IMR-90 (cell line): ENCODE measurements at regions not wholly inside any gene's neighbourhood (a gene's known extent, or its start where the extent isn't known, plus 50 kb on each side); places are given as distances from the start of the nearest gene placed in this dataset.

ENCODE experiments used
- ATAC-seq: fragments of 200-7000 bp; cut with Tn5 transposase; 2 replicates; pipeline ENCODE4 v1.9.1; 2020; ENCODE audit warnings: low read depth, mild to moderate bottlenecking, moderate library complexity
- BruUV-seq: library from RNA; stranded (reverse); fragments of 400-500 nt; replicated peaks from 2 replicates; lab custom pipeline; 2021; lab: Mats Ljungman, UMichigan
- CTCF ChIA-PET: fragments of 300-600 bp; formaldehyde crosslinking; extraction: SDS; loops from one replicate; lab custom pipeline; 2021; ENCODE audit warnings: antibody characterized with exemption; lab: Yijun Ruan, JAX
- POLR2A ChIA-PET: fragments of 300-600 bp; sonication (Branson Sonifier 250); formaldehyde crosslinking; loops from one replicate; lab custom pipeline; 2022; ENCODE audit warnings: antibody characterized with exemption; ENCODE audit not compliant: unreplicated experiment; lab: Charles Lee
- DNase-seq: peaks from one replicate; pipeline ENCODE4 v3.0.0; 2013
- H2AFZ ChIP-seq: replicated peaks from 2 replicates; pipeline ENCODE3; 2013; ENCODE audit warnings: low read length, mild to moderate bottlenecking; ENCODE audit not compliant: poor library complexity
- H2AK5ac ChIP-seq: 2 replicates; pipeline ENCODE4 v1.6.1; 2013; ENCODE audit warnings: low read depth, low read length, inconsistent platforms
- H2AK9ac ChIP-seq: replicated peaks from 2 replicates; pipeline ENCODE3; 2013; ENCODE audit warnings: mild to moderate bottlenecking, low read depth, low read length, moderate library complexity; ENCODE audit not compliant: poor library complexity
- H2BK120ac ChIP-seq: 2 replicates; pipeline ENCODE4 v1.6.1; 2013; ENCODE audit warnings: low read depth, low read length, inconsistent platforms
- H2BK15ac ChIP-seq: 3 replicates; pipeline ENCODE4 v1.6.1; 2013; ENCODE audit warnings: low read depth, low read length, inconsistent platforms
- H2BK20ac ChIP-seq: 2 replicates; pipeline ENCODE4 v1.6.1; 2013; ENCODE audit warnings: low read depth, mild to moderate bottlenecking, inconsistent platforms, low read length, moderate library complexity
- H2BK5ac ChIP-seq: 2 replicates; pipeline ENCODE4 v1.6.1; 2013; ENCODE audit warnings: mild to moderate bottlenecking, low read depth, low read length, inconsistent platforms; ENCODE audit not compliant: poor library complexity, severe bottlenecking
- H3K14ac ChIP-seq: replicated peaks from 2 replicates; pipeline ENCODE4 v1.6.1; 2013; ENCODE audit warnings: low read depth, low read length, inconsistent platforms
- H3K18ac ChIP-seq: 2 replicates; pipeline ENCODE4 v1.6.1; 2013; ENCODE audit warnings: low read depth, low read length, control low read depth
- H3K23ac ChIP-seq: 2 replicates; pipeline ENCODE4 v1.6.1; 2013; ENCODE audit warnings: low read depth, low read length, inconsistent platforms
- H3K27ac ChIP-seq: 2 replicates; pipeline ENCODE4 v1.5.1; 2013; ENCODE audit warnings: mild to moderate bottlenecking, control low read depth, low read length; ENCODE audit not compliant: insufficient read depth
- H3K27me3 ChIP-seq: 2 replicates; pipeline ENCODE4 v1.6.1; 2013; ENCODE audit warnings: low read length; ENCODE audit not compliant: control insufficient read depth, insufficient read depth
- H3K36me3 ChIP-seq: 2 replicates; pipeline ENCODE4 v1.6.1; 2013; ENCODE audit warnings: low read length, mixed read lengths; ENCODE audit not compliant: control insufficient read depth, insufficient read depth
- H3K4ac ChIP-seq: 2 replicates; pipeline ENCODE4 v1.6.1; 2013; ENCODE audit warnings: low read depth, low read length, inconsistent platforms
- H3K4me1 ChIP-seq: 2 replicates; pipeline ENCODE4 v1.6.1; 2013; ENCODE audit warnings: low read length, mixed read lengths; ENCODE audit not compliant: control insufficient read depth, insufficient read depth
- H3K4me2 ChIP-seq: 2 replicates; pipeline ENCODE4 v1.6.1; 2013; ENCODE audit warnings: low read depth, mild to moderate bottlenecking, control low read depth, low read length, moderate library complexity
- H3K4me3 ChIP-seq: 2 replicates; pipeline ENCODE4 v1.5.1; 2013; ENCODE audit warnings: low read depth, mild to moderate bottlenecking, control low read depth, low read length, moderate library complexity; ENCODE audit not compliant: insufficient read depth
- H3K56ac ChIP-seq: 2 replicates; pipeline ENCODE4 v1.6.1; 2013; ENCODE audit warnings: low read length, inconsistent platforms; ENCODE audit not compliant: insufficient read depth; ENCODE audit errors: extremely low read depth
- H3K79me1 ChIP-seq, 2 experiments: 2 replicates each; pipeline ENCODE4 v1.6.1; 2013; ENCODE audit warnings: low read length in 2 of 2, inconsistent platforms in 1 of 2, low read depth in 1 of 2
- H3K9ac ChIP-seq: 2 replicates; pipeline ENCODE4 v1.6.1; 2013; ENCODE audit warnings: low read depth, low read length, control low read depth
- H3K9me1 ChIP-seq: 2 replicates; pipeline ENCODE4 v1.6.1; 2013; ENCODE audit warnings: low read length, inconsistent platforms; ENCODE audit not compliant: insufficient read depth
- H3K9me3 ChIP-seq: 2 replicates; pipeline ENCODE4 v1.6.1; 2013; ENCODE audit warnings: low read length; ENCODE audit not compliant: control insufficient read depth, insufficient read depth
- H4K20me1 ChIP-seq: 2 replicates; pipeline ENCODE4 v1.6.1; 2013; ENCODE audit warnings: low read length, inconsistent platforms; ENCODE audit not compliant: insufficient read depth
- H4K5ac ChIP-seq: 2 replicates; pipeline ENCODE4 v1.6.1; 2013; ENCODE audit warnings: mild to moderate bottlenecking, low read depth, low read length, control low read depth
- H4K8ac ChIP-seq, 2 experiments: 2 replicates each; pipeline ENCODE4 v1.6.1; 2013; ENCODE audit warnings: low read depth in 2 of 2, low read length in 2 of 2, control low read depth in 1 of 2, inconsistent platforms in 1 of 2
- H4K91ac ChIP-seq: 2 replicates; pipeline ENCODE4 v1.6.1; 2013; ENCODE audit warnings: low read depth, low read length, inconsistent platforms; ENCODE audit not compliant: insufficient read depth
- BHLHE40 ChIP-seq: fragments of 150-350 bp; IDR thresholded peaks from 2 replicates; pipeline ENCODE4 v1.6.1; 2016; ENCODE audit warnings: mild to moderate bottlenecking, low read depth, low read length
- CEBPB ChIP-seq: IDR thresholded peaks from 2 replicates; pipeline ENCODE4 v1.6.1; 2012; ENCODE audit warnings: low read depth, low read length, improper control_type of control experiment
- CHD1 ChIP-seq: IDR thresholded peaks from 2 replicates; pipeline ENCODE4 v1.6.1; 2012; ENCODE audit warnings: low read depth, low read length, improper control_type of control experiment
- FOS ChIP-seq: fragments of 150-350 bp; IDR thresholded peaks from 2 replicates; pipeline ENCODE4 v1.6.1; 2016; ENCODE audit warnings: low read depth, low read length
- MAFK ChIP-seq: IDR thresholded peaks from 2 replicates; pipeline ENCODE4 v1.6.1; 2012; ENCODE audit warnings: low read depth, low read length, improper control_type of control experiment
- MAZ ChIP-seq: IDR thresholded peaks from 2 replicates; pipeline ENCODE4 v1.6.1; 2012; ENCODE audit warnings: low read depth, mild to moderate bottlenecking, low read length, improper control_type of control experiment, moderate library complexity, borderline replicate concordance
- MXI1 ChIP-seq: IDR thresholded peaks from 2 replicates; pipeline ENCODE4 v1.6.1; 2012; ENCODE audit warnings: low read depth, mild to moderate bottlenecking, low read length, moderate library complexity, borderline replicate concordance
- NFE2L2 ChIP-seq: fragments of 150-350 bp; IDR thresholded peaks from 2 replicates; pipeline ENCODE4 v1.6.1; 2016; ENCODE audit warnings: low read depth, mild to moderate bottlenecking, low read length
- POLR2A ChIP-seq: IDR thresholded peaks from 2 replicates; pipeline ENCODE4 v1.6.1; 2012; ENCODE audit warnings: mild to moderate bottlenecking, low read depth, low read length
- RAD21 ChIP-seq: IDR thresholded peaks from 2 replicates; pipeline ENCODE4 v1.6.1; 2012; ENCODE audit warnings: low read length, improper control_type of control experiment
- RCOR1 ChIP-seq: IDR thresholded peaks from 2 replicates; pipeline ENCODE4 v1.6.1; 2012; ENCODE audit warnings: mild to moderate bottlenecking, low read length, improper control_type of control experiment; ENCODE audit not compliant: insufficient replicate concordance
- RFX5 ChIP-seq: IDR thresholded peaks from 2 replicates; pipeline ENCODE4 v1.8.0; 2012; ENCODE audit warnings: low read depth, mild to moderate bottlenecking, low read length, moderate library complexity
- SMC3 ChIP-seq: fragments of 150-350 bp; IDR thresholded peaks from 2 replicates; pipeline ENCODE4 v1.6.1; 2016; ENCODE audit warnings: low read depth, mild to moderate bottlenecking, antibody characterized with exemption, low read length, moderate library complexity
- WGBS, 2 experiments: methylation state at CpG; one replicate each; pipeline versions ENCODE4 v1.1.5 to v1.1.7; 2013; ENCODE audit warnings: missing lambda C conversion rate in 2 of 2; ENCODE audit not compliant: insufficient read length in 1 of 2; ENCODE audit errors: extremely low coverage in 2 of 2; 5-methylcytosine and 5-hydroxymethylcytosine counted together
- dilution Hi-C: fragments of 300-500 bp; cut with HindIII; formaldehyde crosslinking; loops from one replicate; pipeline ENCODE4 v1.14.3; 2018; ENCODE audit warnings: low sequenced_read_pairs; ENCODE audit not compliant: unreplicated experiment
- in situ Hi-C: fragments of 300-500 bp; cut with MboI; formaldehyde crosslinking; loops from 3 replicates; pipeline ENCODE4 v1.14.3; 2019; ENCODE audit warnings: low sequenced_read_pairs, inconsistent platforms, mixed read lengths
- intact Hi-C: fragments of 100-400 bp; cut with micrococcal nuclease; formaldehyde crosslinking; loops from 2 replicates; pipeline ENCODE4 v1.10.0; 2022
- TF ChIP-seq, protein P1 (sequence below): fragments of 150-350 bp; IDR thresholded peaks from 2 replicates; pipeline ENCODE4 v1.6.1; 2017; ENCODE audit warnings: mild to moderate bottlenecking, antibody characterized with exemption, low read length, low read depth
- TF ChIP-seq, protein P2 (sequence below): conservative IDR thresholded peaks from 2 replicates; pipeline ENCODE4 v1.5.1; 2012; ENCODE audit warnings: mild to moderate bottlenecking, low read depth, low read length, improper control_type of control experiment
- TF ChIP-seq, protein P3 (sequence below): fragments of 150-350 bp; IDR thresholded peaks from 2 replicates; pipeline ENCODE4 v1.6.1; 2016; ENCODE audit warnings: low read depth, mild to moderate bottlenecking, low read length, moderate library complexity, borderline replicate concordance

DNA sequence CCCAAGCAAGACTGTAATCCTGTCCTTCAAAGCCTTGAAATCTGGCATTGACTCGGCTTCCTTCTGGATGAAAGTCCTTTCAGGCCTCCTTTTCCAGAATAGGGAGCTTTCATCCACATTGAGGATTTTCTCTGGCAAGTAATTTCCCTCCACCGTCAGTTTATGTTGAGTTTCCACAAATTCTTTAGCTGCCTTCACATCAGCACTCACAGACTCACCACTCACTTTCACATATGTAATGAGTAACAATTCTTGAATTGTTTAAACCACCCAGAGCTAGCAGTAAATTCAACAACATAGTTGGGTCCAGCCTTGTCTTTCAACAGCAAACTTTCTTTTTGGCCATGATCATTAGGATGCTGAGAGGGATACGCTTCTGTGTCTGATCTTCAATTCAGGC is 84.3 kb upstream of the PRDM11 start:
- in situ Hi-C loops: no loop called here
- no peak overlapping the region for H2BK120ac ChIP-seq
- H3K4me2 ChIP-seq: peak overlapping the region; percentile 12; the same call in 1 of the 2 replicates
- dilution Hi-C loops: no loop called here
- H2AFZ ChIP-seq: no peak overlapping the region
- H3K36me3 ChIP-seq: no peaks in the 10 kb centered on the region
- H3K14ac ChIP-seq: no peak overlapping the region
- H3K79me1 ChIP-seq: no peaks in the 10 kb centered on the region
- no peak overlapping the region for H3K4ac ChIP-seq
- H4K91ac ChIP-seq: 0 out of 2 replicates have a peak overlapping the region, but pooled peaks have one; percentile 1
- H2BK20ac ChIP-seq: 0 out of 2 replicates have a peak overlapping the region, but pooled peaks have one; percentile 0
- H3K4me3 ChIP-seq: no peak overlapping the region
- no peak overlapping the region for H2BK5ac ChIP-seq
- ChIA-PET POLR2A (no interaction called here), CTCF (interaction anchor here (1.1 kb wide), 1 partner anchor 12 kb away, joined by 3 read pairs; no protein-coding TSS in a partner anchor)
- TF ChIP-seq RAD21 (no peak), MAFK (no peak), POLR2A (no peak), RFX5 (no peak), NFE2L2 (no peak), FOS (no peak), MXI1 (no peak), MAZ (no peak), BHLHE40 (no peak), RCOR1 (no peak), CHD1 (no peak), CEBPB (no peak), SMC3 (no peak)
- TF ChIP-seq, protein P1, sequence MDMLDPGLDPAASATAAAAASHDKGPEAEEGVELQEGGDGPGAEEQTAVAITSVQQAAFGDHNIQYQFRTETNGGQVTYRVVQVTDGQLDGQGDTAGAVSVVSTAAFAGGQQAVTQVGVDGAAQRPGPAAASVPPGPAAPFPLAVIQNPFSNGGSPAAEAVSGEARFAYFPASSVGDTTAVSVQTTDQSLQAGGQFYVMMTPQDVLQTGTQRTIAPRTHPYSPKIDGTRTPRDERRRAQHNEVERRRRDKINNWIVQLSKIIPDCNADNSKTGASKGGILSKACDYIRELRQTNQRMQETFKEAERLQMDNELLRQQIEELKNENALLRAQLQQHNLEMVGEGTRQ: no peak
- TF ChIP-seq, protein P2, sequence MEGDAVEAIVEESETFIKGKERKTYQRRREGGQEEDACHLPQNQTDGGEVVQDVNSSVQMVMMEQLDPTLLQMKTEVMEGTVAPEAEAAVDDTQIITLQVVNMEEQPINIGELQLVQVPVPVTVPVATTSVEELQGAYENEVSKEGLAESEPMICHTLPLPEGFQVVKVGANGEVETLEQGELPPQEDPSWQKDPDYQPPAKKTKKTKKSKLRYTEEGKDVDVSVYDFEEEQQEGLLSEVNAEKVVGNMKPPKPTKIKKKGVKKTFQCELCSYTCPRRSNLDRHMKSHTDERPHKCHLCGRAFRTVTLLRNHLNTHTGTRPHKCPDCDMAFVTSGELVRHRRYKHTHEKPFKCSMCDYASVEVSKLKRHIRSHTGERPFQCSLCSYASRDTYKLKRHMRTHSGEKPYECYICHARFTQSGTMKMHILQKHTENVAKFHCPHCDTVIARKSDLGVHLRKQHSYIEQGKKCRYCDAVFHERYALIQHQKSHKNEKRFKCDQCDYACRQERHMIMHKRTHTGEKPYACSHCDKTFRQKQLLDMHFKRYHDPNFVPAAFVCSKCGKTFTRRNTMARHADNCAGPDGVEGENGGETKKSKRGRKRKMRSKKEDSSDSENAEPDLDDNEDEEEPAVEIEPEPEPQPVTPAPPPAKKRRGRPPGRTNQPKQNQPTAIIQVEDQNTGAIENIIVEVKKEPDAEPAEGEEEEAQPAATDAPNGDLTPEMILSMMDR: no peak
- TF ChIP-seq, protein P3, sequence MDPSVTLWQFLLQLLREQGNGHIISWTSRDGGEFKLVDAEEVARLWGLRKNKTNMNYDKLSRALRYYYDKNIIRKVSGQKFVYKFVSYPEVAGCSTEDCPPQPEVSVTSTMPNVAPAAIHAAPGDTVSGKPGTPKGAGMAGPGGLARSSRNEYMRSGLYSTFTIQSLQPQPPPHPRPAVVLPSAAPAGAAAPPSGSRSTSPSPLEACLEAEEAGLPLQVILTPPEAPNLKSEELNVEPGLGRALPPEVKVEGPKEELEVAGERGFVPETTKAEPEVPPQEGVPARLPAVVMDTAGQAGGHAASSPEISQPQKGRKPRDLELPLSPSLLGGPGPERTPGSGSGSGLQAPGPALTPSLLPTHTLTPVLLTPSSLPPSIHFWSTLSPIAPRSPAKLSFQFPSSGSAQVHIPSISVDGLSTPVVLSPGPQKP: no peak
- H3K9ac ChIP-seq: no peak overlapping the region
- H4K5ac ChIP-seq: peak overlapping the region; percentile 25; the same call in 1 of the 2 replicates
- H4K20me1 ChIP-seq: no peaks in the 10 kb centered on the region
- no peak for DNase-seq
- peaks cover 6% of the 10 kb centered on the region for H3K9me3 ChIP-seq
- H3K9me1 ChIP-seq: no peaks in the 10 kb centered on the region
- no TSS peak for BruUV-seq
- H3K27ac ChIP-seq: peak overlapping the region; percentile 93; the same call in 1 of the 2 replicates
- intact Hi-C loops: no loop called here
- WGBS, 2 experiments: 14% methylated on average over 1 of the region's 3 CpGs; no CpG with 5 or more reads in 1 of the 2 experiments
- no peak overlapping the region for H2BK15ac ChIP-seq
- no peak overlapping the region for H4K8ac ChIP-seq
- peaks cover 10% of the 10 kb centered on the region for H3K27me3 ChIP-seq
- no peak overlapping the region for H2AK9ac ChIP-seq
- ATAC-seq: peak; percentile 69
- peaks cover 3% of the 10 kb centered on the region; the same call in 1 of the 2 replicates for H3K4me1 ChIP-seq
- peak overlapping the region; percentile 51; the same call in 1 of the 2 replicates for H3K18ac ChIP-seq
- no peak overlapping the region for H3K23ac ChIP-seq
- no peak overlapping the region for H3K56ac ChIP-seq
- no peak overlapping the region for H2AK5ac ChIP-seq
